Activated T-helper 17 cell treated with anti-CD3 and anti-CD28 coated beads, Interleukin-2, amount 50 U/mL, for 72 hours (primary cell): ENCODE measurements at regions not wholly inside any gene's neighbourhood (a gene's known extent, or its start where the extent isn't known, plus 50 kb on each side); places are given as distances from the start of the nearest gene placed in this dataset.

Experiments
- ATAC-seq: fragments of 150-1000 bp; cut with Tn5 transposase; replicated peaks from 2 replicates; pipeline ENCODE4 v1.10.0; 2021; ENCODE audit warnings: mild to moderate bottlenecking, moderate library complexity
- H3K27ac Mint-ChIP-seq: one replicate; pipeline ENCODE4 v1.8.0; 2022; ENCODE audit warnings: mixed read lengths
- H3K27me3 Mint-ChIP-seq: one replicate; pipeline ENCODE4 v1.8.0; 2022; ENCODE audit warnings: mixed read lengths
- H3K36me3 Mint-ChIP-seq: one replicate; pipeline ENCODE4 v1.8.0; 2022; ENCODE audit warnings: low read depth, mild to moderate bottlenecking, mixed read lengths
- H3K4me1 Mint-ChIP-seq: one replicate; pipeline ENCODE4 v1.8.0; 2022; ENCODE audit warnings: mixed read lengths
- H3K4me3 Mint-ChIP-seq: one replicate; pipeline ENCODE4 v1.8.0; 2022; ENCODE audit warnings: mild to moderate bottlenecking, mixed read lengths
- H3K9me3 Mint-ChIP-seq: one replicate; pipeline ENCODE4 v1.8.0; 2022; ENCODE audit warnings: mixed read lengths

DNA sequence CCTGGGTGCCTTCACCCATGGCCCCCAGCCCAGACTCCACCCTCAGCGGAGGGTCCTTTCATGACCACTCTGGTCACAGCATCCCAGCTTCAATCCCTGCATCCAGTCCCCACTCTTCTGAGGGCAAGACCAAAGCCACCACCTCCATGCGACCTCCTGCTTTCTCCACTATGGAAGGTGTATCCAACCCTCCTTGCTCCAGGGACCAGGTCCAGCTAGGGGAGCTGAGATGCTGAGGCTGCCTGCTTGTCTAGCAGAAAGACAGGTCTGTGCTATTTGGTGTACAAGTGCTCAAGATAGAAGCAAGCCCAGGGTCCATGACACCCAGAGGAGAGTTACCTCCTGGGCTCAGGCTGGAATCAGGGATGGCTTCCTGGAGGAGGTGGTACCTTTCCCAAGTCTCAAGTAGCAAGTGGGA, 73.8 kb upstream of the RAB6C start:
- Mint-ChIP-seq H3K9me3 (no peaks in the 10 kb centered on the region), H3K36me3 (no peaks in the 10 kb centered on the region), H3K4me3 (no peak overlapping the region), H3K4me1 (no peaks in the 10 kb centered on the region), H3K27me3 (peaks cover 14% of the 10 kb centered on the region), H3K27ac (no peak overlapping the region)
- no peak for ATAC-seq

DNA sequence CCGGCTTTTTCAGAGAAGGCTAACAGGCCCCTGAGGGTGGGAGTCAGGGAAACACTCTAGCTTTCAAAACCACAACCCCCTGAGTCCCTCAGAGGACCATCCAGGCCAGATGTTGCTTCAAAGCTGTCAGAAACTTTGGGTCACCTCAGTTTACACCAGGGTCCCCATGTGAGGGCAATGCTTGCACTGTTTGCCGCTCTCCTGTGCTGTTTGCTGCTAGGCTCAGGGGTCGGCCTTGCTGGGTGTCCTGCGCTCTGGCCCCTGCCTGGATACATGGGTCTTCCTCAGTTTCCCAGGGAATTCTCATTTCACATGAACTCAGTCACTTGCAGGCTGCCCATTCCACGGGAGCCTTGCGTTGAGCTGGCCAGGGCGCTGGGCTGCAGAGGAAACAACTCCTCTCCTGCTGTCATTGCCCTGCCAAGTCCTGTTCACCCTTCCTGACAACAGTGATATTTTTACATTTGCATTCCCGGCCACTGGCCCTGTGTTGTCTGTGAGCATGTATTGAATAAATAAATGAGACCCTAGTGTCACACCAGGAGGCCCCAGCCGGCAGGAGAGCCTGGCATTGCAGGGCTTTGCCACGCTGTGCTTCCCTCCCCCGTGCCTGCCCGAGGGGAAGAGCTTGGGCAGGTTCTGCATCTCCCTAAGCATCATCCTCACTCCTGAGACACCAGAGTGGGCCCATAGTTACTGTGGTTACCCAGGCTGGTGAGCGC, 73.2 kb upstream of the RAB6C start:
- Mint-ChIP-seq H3K27ac (no peak overlapping the region), H3K36me3 (no peaks in the 10 kb centered on the region), H3K9me3 (no peaks in the 10 kb centered on the region), H3K4me3 (no peak overlapping the region), H3K27me3 (peaks cover 14% of the 10 kb centered on the region), H3K4me1 (no peaks in the 10 kb centered on the region)
- no peak for ATAC-seq

DNA sequence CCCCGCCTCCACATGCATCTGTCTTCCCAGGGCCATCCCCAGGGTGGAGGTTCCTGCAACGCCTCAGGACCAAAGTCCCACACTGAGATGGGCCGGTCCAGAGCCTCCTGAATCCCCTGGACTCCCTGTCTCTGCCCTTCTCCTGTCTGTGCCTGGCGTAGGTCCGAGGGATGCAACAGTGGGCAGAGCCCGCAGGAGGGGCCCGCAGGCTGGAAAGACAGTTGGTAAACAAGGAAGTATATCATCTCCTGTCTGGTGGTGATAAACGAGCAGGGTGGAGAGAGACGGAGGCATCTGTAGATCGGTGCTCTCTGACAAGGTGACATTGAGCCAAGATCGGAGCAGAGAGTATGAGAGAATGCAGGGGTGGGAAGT, 72.6 kb upstream of the RAB6C start:
- H3K4me3 Mint-ChIP-seq, result no peak overlapping the region
- peaks cover 14% of the 10 kb centered on the region for H3K27me3 Mint-ChIP-seq
- no peaks in the 10 kb centered on the region for H3K4me1 Mint-ChIP-seq
- H3K27ac Mint-ChIP-seq, result no peak overlapping the region
- ATAC-seq, result no peak
- H3K9me3 Mint-ChIP-seq, result no peaks in the 10 kb centered on the region
- no peaks in the 10 kb centered on the region for H3K36me3 Mint-ChIP-seq

DNA sequence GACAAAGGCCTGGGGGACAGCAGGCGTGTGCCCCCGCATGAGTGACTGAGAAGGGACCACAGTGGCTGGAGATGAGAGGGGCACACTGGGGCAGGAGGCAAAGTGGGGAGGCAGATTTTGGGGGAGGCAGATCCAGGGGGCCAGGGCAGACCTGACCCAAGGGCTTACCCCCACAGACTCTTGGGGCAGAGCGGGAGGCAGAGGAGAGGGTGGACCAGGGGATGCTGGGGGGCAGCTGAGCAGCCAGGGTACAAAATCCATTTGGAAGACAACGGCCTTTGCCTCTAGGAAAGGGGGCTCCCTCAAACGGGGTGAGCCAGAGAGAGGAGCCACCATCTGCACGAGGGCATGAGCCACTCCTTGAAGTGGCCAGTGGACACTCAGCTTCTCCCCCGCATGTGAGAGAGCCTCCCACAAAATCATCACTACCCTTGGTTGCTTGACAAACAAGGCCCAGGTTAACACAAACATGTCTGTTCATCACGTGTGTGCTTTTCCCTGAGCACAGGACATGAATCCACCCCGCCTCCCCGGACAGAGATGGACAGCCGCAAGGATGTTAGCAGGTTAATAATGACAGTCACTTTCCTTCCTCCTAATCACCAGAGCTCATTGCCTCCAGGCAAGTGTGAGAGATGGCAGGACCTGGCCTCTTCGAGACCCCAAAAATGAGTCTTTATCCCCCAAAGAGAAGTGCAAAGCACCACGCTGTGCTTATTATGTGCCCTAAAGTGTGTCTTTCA, 72.0 kb upstream of the RAB6C start:
- ATAC-seq, result no peak
- Mint-ChIP-seq H3K9me3 (no peaks in the 10 kb centered on the region), H3K4me3 (no peak overlapping the region), H3K27ac (no peak overlapping the region), H3K36me3 (no peaks in the 10 kb centered on the region), H3K4me1 (no peaks in the 10 kb centered on the region), H3K27me3 (peaks cover 14% of the 10 kb centered on the region)

DNA sequence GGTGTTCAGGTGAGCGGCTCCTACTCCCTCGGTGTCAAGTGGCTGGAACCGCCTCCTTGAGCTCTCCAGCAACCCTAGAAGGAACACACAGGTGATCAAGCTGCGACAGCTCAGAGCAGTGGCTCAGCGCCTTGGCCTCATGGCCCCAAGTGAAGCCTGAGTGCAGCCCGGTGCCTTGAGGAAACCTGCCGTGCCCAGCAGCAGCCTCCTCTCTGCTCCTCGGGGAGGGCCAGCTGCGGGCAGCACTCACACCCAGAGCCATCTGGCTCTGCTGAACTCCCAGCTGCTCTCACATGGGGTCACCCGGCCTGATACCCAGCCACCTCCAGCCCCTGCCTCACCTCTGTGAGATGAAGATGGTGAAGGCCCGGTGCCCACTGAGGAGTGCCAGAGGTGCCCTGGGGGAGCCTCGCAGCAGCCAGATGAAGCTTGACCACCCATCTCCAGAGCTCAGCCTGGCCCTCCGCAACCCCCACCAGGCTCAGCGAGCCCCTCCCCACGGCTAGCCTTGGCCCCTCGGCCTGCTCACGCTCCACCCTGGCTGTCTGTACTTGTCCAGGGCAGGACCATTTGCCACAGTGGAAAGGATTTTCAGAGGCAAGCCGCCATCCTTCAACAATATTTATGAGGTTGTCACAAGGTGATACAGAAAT, 70.6 kb upstream of the RAB6C start:
- no peaks in the 10 kb centered on the region for H3K9me3 Mint-ChIP-seq
- ATAC-seq, result no peak
- H3K27ac Mint-ChIP-seq, result no peak overlapping the region
- peaks cover 14% of the 10 kb centered on the region for H3K27me3 Mint-ChIP-seq
- no peaks in the 10 kb centered on the region for H3K4me1 Mint-ChIP-seq
- H3K36me3 Mint-ChIP-seq, result no peaks in the 10 kb centered on the region
- H3K4me3 Mint-ChIP-seq, result no peak overlapping the region

DNA sequence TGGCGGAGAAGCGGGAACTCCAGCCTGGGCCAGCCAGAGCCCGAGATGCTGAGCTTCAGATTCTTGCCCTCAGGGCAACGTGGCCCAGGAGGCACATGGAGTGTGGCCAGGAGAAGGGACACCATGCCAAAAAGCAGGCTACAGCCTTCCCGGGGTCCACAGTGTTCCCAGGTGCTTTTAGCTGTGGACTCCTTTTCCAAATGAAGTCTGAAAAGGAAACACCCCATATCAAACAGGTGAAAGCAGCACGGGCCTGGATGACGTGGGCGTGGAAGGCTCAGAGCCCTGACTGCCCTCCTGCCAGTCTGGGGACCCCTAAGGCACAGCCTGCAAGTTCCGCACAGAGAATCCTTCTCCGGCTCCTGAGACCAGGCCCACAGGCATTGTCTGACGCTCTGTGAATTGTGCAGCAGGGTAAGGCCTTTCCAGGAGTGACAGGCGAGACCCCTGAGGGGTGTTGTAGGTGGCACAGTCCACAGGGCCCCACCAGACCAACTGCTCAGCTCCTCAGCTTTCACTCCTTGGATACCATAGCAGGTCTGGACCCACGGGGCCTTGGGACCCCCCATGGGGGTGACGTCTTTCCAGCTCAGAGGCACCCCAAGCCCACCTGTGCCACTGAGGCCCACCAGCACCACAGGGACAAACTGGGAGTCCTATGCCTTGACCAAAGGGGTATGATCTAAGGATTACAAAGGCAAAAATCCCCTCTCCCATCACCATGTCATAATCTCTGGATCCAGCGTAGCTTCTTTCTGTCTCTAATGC, 69.6 kb upstream of the RAB6C start:
- H3K27me3 Mint-ChIP-seq, result peaks cover 14% of the 10 kb centered on the region
- H3K4me1 Mint-ChIP-seq, result no peaks in the 10 kb centered on the region
- H3K27ac Mint-ChIP-seq, result no peak overlapping the region
- no peaks in the 10 kb centered on the region for H3K9me3 Mint-ChIP-seq
- H3K4me3 Mint-ChIP-seq, result no peak overlapping the region
- ATAC-seq, result no peak
- H3K36me3 Mint-ChIP-seq, result no peaks in the 10 kb centered on the region

DNA sequence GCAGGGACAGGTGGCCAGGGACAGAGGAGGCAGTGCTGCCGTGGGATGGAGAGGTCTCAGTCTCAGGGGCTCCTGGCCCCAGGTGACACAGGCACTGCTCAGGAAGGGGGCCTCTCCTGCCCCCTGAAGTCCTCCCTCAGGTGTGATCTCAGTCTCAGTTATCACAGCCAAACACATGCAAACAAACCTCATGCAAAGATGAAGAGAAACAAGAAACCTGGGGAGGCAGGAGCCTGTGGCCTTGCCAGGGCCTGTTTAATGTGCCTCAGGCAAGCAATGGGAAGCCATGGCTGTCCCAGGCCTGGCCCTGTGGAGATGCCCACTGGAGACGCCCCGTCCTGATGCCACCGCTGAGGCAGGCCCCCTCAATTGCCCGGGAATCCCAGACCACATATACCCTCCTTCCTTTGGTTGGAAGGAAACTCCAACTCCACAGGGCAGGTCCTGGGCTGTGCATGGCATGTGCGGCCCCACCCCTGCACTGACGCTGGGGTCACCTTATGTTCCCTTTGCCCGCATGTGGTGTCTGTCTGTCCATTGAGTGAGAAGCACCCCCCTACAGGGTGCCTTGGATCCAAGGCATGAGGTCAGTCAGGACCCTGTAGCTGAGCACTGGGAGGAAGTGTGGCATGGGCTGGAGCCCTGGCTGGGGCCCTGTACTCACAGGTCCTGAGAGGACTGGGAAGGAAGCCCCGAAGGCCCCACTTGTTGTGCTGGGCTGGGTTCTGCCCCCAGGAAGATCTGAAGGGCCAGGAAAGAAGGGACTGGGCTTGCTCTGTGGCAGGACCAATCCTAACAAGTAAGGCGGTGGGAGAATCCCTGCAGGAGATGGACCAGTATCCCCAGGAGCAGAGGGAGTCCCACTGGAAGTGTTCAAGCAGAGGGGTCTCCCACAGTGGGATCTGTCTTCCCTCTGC, 68.8 kb upstream of the RAB6C start:
- Mint-ChIP-seq H3K4me1 (no peaks in the 10 kb centered on the region), H3K4me3 (no peak overlapping the region), H3K9me3 (no peaks in the 10 kb centered on the region), H3K36me3 (no peaks in the 10 kb centered on the region), H3K27ac (no peak overlapping the region), H3K27me3 (peaks cover 12% of the 10 kb centered on the region)
- no peak for ATAC-seq

DNA sequence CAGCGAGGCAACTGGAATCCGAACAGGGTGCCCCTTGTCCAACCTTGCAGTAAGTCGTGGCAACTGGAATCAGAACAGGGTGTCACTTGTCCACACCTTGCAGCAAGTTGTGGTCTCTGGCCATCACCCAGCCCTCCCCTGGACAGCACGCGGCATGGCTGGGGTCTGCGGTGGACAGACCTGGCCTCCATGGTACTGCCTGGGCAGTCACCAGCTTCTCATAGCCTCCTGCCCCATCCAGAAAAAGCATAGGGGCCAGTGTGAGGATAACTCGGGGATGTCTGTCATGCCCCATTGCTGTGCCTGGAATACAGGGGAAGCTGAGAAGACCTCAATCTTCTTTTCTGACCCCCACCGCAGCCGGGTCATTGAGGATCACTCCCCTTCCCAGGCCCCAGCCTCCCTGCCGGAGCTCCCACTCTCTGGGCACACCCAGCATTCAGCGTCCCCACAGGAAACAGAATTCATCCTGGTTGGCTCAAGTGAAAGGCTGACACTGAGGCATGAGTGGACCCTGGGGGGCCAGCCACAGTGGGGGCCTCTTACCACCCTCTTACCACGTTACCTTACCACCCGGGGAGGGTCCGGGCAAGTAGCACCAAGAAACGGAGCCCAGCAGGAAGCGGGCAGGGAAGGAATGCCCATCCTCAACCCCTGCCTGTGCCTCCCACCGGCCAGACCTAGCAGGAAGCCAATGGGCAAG, 68.0 kb upstream of the RAB6C start:
- ATAC-seq, result no peak
- no peaks in the 10 kb centered on the region for H3K9me3 Mint-ChIP-seq
- H3K4me3 Mint-ChIP-seq, result no peak overlapping the region
- H3K4me1 Mint-ChIP-seq, result no peaks in the 10 kb centered on the region
- no peaks in the 10 kb centered on the region for H3K36me3 Mint-ChIP-seq
- no peak overlapping the region for H3K27ac Mint-ChIP-seq
- peaks cover 10% of the 10 kb centered on the region for H3K27me3 Mint-ChIP-seq

DNA sequence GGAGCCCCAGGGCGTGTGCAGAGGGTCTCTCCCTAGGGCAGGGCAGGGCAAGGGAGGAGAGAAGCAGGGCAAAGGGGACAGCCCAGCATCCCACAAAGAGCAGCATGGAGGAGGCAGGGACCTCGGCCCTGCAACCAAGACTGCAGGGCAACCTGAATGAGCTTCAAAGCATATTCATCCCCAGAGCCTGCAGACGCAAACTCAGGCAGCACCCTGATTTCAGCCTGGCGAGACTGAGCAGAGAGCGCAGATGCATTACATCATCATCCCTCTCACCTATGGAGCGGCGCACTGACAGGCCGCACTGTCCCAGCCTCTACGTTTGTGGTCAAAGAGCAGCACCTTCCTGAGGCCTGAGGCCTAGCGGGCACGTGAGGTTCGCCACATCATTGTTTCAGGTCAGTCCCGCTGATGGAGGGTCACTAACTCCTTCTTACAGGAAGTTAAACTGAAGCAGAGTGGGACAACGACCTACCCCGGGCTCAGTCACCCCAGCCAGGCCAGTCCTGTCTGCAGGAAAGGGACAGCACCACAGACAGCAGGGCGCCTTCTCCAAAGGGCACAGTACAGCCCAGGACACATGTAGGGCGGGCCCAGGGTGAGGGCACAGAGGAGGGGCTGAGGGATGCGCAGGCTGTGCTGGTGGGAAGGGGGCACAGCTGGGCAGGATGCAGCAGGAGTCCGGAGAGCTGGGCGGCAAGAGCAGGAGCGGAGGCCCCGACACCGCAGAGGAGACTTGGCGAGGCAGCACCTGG, 67.2 kb upstream of the RAB6C start:
- Mint-ChIP-seq H3K27ac (no peak overlapping the region), H3K36me3 (no peaks in the 10 kb centered on the region), H3K4me1 (no peaks in the 10 kb centered on the region), H3K4me3 (no peak overlapping the region), H3K27me3 (peaks cover 6% of the 10 kb centered on the region), H3K9me3 (no peaks in the 10 kb centered on the region)
- no peak for ATAC-seq

DNA sequence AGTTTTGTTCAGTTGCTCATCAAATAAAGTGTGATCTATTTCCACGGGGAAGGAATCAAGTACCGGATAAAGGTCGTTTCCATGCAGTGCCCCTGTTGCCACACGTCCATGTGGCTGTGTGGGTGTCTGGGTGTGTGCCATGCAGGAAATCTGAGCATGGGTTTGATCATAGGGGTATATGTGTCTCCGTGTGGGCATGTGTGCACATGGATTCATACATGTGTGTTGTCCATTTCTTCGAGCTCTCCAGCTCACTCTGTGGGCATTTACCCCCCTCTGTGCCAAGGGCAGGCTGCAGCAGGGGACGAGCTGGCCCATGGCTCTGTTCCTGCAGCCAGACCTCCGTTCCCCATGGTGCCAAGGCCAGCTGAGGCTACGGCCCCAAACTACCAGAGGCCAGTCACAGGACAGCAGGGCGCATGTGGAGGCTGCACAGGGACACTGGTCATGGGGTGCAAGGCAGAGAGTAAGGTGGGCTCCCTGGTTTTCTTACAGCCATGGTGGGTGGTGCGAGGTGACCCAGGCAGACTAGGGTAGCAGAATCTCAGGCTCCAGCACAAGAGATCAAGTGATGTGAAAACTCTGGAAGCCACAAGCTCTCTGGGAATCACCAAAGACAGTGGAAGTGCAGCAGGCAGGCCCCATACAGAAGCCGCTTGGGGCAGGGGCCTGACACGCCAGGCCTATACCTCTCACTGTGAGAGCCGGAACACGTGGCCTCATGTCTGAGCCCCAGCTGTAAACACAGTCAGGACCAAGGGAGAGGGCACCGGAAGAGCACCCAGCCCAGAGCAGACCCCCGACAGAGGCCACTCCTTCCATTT, 66.4 kb upstream of the RAB6C start:
- Mint-ChIP-seq H3K9me3 (peaks cover 6% of the 10 kb centered on the region), H3K4me3 (no peak overlapping the region), H3K27me3 (peaks cover 2% of the 10 kb centered on the region), H3K36me3 (no peaks in the 10 kb centered on the region), H3K27ac (no peak overlapping the region), H3K4me1 (no peaks in the 10 kb centered on the region)
- no peak for ATAC-seq

DNA sequence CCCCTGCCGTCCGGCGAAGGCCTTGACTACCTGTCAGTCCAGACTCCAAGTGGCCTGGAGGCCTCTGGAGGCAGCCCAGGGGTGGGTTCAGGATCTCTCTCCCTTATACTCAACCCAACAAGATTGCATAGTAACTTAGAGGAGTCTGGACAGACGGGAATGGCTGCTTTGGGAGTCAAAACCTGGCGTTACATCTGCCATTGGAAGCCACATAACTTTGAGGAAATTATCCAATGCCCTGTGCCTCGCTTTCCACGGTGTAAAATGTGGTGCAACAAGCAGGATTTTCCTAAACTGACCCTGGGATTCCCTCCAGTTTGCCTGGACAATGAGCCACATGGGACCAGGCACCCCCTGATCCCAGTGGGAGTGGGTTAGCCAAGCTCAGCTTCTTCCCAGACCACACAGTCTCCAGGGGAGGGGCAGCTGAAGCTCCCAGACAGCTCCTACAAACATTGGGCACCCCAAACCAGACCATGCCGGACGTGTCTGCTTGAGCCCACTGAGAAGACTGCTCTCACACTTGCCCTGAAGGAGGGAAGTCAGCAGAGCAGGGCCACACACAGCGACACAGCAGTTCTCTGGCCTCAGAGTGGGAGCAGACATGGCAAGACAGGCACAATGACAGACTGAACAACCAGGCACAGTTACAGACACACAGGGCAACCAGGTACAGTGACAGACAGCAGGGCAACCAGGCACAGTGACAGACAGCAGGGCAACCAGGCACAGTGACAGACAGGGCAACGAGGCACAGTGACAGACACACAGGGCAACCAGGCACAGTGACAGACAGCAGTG, 65.6 kb upstream of the RAB6C start:
- Mint-ChIP-seq H3K9me3 (peaks cover 15% of the 10 kb centered on the region), H3K36me3 (no peaks in the 10 kb centered on the region), H3K27ac (no peak overlapping the region), H3K4me3 (no peak overlapping the region), H3K4me1 (no peaks in the 10 kb centered on the region), H3K27me3 (peaks cover 3% of the 10 kb centered on the region)
- ATAC-seq, result no peak
